ENCODE measurements at regions not wholly inside any gene's neighbourhood (a gene's known extent, or its start where the extent isn't known, plus 50 kb on each side); places are given as distances from the start of the nearest gene placed in this dataset.

GRCh38 chr13:78309497-78310180, 293.7 kb downstream of the POU4F1 start:
- no peak for TF ChIP-seq Cebpa-rat (IDR thresholded peaks at IDR 0.05)
- H3K27ac ChIP-seq: no peak overlapping the region
- no peak overlapping the region for H3K9ac ChIP-seq
- no peak overlapping the region for H3K4me2 ChIP-seq
- H3K9me3 ChIP-seq: no peaks in the 10 kb centered on the region
- no peaks in the 10 kb centered on the region for H3K27me3 ChIP-seq
- no peaks in the 10 kb centered on the region for H4K20me1 ChIP-seq
- no peaks in the 10 kb centered on the region for H3K4me1 ChIP-seq
- H3K4me3 ChIP-seq: no peak overlapping the region
- no peaks in the 10 kb centered on the region for H3K36me3 ChIP-seq

GRCh38 chr13:78306519-78307206, 296.7 kb downstream of the POU4F1 start:
- Histone ChIP-seq H3K36me3 (no peaks in the 10 kb centered on the region), H3K4me1 (no peaks in the 10 kb centered on the region), H3K4me3 (no peak overlapping the region), H4K20me1 (no peaks in the 10 kb centered on the region), H3K27me3 (no peaks in the 10 kb centered on the region), H3K4me2 (no peak overlapping the region), H3K27ac (no peak overlapping the region), H3K9ac (no peak overlapping the region), H3K9me3 (no peaks in the 10 kb centered on the region)
- no peak for TF ChIP-seq Cebpa-rat (IDR thresholded peaks at IDR 0.05)

GRCh38 chr13:78305171-78305570, 298.2 kb downstream of the POU4F1 start:
- H3K36me3 ChIP-seq: no peaks in the 10 kb centered on the region
- H4K20me1 ChIP-seq: no peaks in the 10 kb centered on the region
- H3K27me3 ChIP-seq: no peaks in the 10 kb centered on the region
- H3K27ac ChIP-seq: no peak overlapping the region
- H3K9ac ChIP-seq: no peak overlapping the region
- no peak overlapping the region for H3K4me2 ChIP-seq
- no peak overlapping the region for H3K4me3 ChIP-seq
- H3K4me1 ChIP-seq: no peaks in the 10 kb centered on the region
- no peak for TF ChIP-seq Cebpa-rat (IDR thresholded peaks at IDR 0.05)
- no peaks in the 10 kb centered on the region for H3K9me3 ChIP-seq

GRCh38 chr13:78299832-78300623, 303.3 kb downstream of the POU4F1 start:
- Histone ChIP-seq H3K9ac (no peak overlapping the region), H3K27me3 (no peaks in the 10 kb centered on the region), H3K4me1 (no peaks in the 10 kb centered on the region), H3K4me2 (no peak overlapping the region), H3K27ac (no peak overlapping the region), H4K20me1 (no peaks in the 10 kb centered on the region), H3K36me3 (no peaks in the 10 kb centered on the region), H3K9me3 (no peaks in the 10 kb centered on the region), H3K4me3 (no peak overlapping the region)
- TF ChIP-seq Cebpa-rat (IDR thresholded peaks at IDR 0.05): no peak

GRCh38 chr13:78298657-78299056, 304.7 kb downstream of the POU4F1 start:
- H3K36me3 ChIP-seq: no peaks in the 10 kb centered on the region
- no peak for TF ChIP-seq Cebpa-rat (IDR thresholded peaks at IDR 0.05)

GRCh38 chr13:78286748-78287147, 316.6 kb downstream of the POU4F1 start:
- TF ChIP-seq Cebpa-rat (IDR thresholded peaks at IDR 0.05): no peak
- Histone ChIP-seq H3K4me1 (no peaks in the 10 kb centered on the region), H3K9me3 (peaks cover 12% of the 10 kb centered on the region; the same call in 1 of the 2 replicates), H4K20me1 (no peaks in the 10 kb centered on the region), H3K36me3 (no peaks in the 10 kb centered on the region), H3K27ac (no peak overlapping the region), H3K27me3 (no peaks in the 10 kb centered on the region), H3K9ac (no peak overlapping the region), H3K4me3 (no peak overlapping the region), H3K4me2 (no peak overlapping the region)

More at GRCh38 chr13:78298657-78299056, 304.7 kb downstream of the POU4F1 start:
- Histone ChIP-seq H3K4me1 (no peaks in the 10 kb centered on the region), H3K4me2 (no peak overlapping the region), H3K4me3 (no peak overlapping the region), H3K9ac (no peak overlapping the region), H3K27me3 (no peaks in the 10 kb centered on the region), H3K27ac (no peak overlapping the region), H4K20me1 (no peaks in the 10 kb centered on the region), H3K9me3 (no peaks in the 10 kb centered on the region)

- no peaks in the 10 kb centered on the region for H3K4me1 ChIP-seq
- no peaks in the 10 kb centered on the region for H3K9me3 ChIP-seq
- H3K27me3 ChIP-seq: no peaks in the 10 kb centered on the region
- H3K27ac ChIP-seq: no peak overlapping the region
- H3K36me3 ChIP-seq: no peaks in the 10 kb centered on the region
- no peak overlapping the region for H3K9ac ChIP-seq
- no peak overlapping the region for H3K4me2 ChIP-seq
- no peaks in the 10 kb centered on the region for H4K20me1 ChIP-seq
- TF ChIP-seq Cebpa-rat (IDR thresholded peaks at IDR 0.05): no peak
- H3K4me3 ChIP-seq: no peak overlapping the region
Measured at GRCh38 chr13:78265098-78265497, 338.3 kb downstream of the POU4F1 start.

- H3K4me2 ChIP-seq: no peak overlapping the region
- H3K9me3 ChIP-seq: no peaks in the 10 kb centered on the region
- H3K27me3 ChIP-seq: no peaks in the 10 kb centered on the region
- no peak for TF ChIP-seq Cebpa-rat (IDR thresholded peaks at IDR 0.05)
- H3K27ac ChIP-seq: no peak overlapping the region
- no peaks in the 10 kb centered on the region for H3K4me1 ChIP-seq
- no peak overlapping the region for H3K9ac ChIP-seq
- H3K4me3 ChIP-seq: no peak overlapping the region
- no peaks in the 10 kb centered on the region for H3K36me3 ChIP-seq
- no peaks in the 10 kb centered on the region for H4K20me1 ChIP-seq
Measured at GRCh38 chr13:78258304-78258703, 339.7 kb upstream of the EDNRB start.

GRCh38 chr13:78256484-78256883, 337.9 kb upstream of the EDNRB start:
- no peak overlapping the region for H3K4me2 ChIP-seq
- no peaks in the 10 kb centered on the region for H3K36me3 ChIP-seq
- no peak overlapping the region for H3K9ac ChIP-seq
- TF ChIP-seq Cebpa-rat (IDR thresholded peaks at IDR 0.05): no peak
- H3K9me3 ChIP-seq: no peaks in the 10 kb centered on the region
- no peak overlapping the region for H3K4me3 ChIP-seq
- no peaks in the 10 kb centered on the region for H3K4me1 ChIP-seq
- no peaks in the 10 kb centered on the region for H4K20me1 ChIP-seq
- no peak overlapping the region for H3K27ac ChIP-seq
- H3K27me3 ChIP-seq: no peaks in the 10 kb centered on the region

GRCh38 chr13:78254113-78254512, 335.5 kb upstream of the EDNRB start:
- H3K9me3 ChIP-seq: no peaks in the 10 kb centered on the region
- no peak overlapping the region for H3K4me2 ChIP-seq
- no peaks in the 10 kb centered on the region for H3K27me3 ChIP-seq
- H3K27ac ChIP-seq: no peak overlapping the region
- no peak overlapping the region for H3K4me3 ChIP-seq
- no peak overlapping the region for H3K9ac ChIP-seq
- H3K36me3 ChIP-seq: no peaks in the 10 kb centered on the region
- H4K20me1 ChIP-seq: no peaks in the 10 kb centered on the region
- TF ChIP-seq Cebpa-rat (IDR thresholded peaks at IDR 0.05): no peak
- no peaks in the 10 kb centered on the region for H3K4me1 ChIP-seq

Measured in BLaER1 (cell line).